ENCODE measurements at regions not wholly inside any gene's neighbourhood (a gene's known extent, or its start where the extent isn't known, plus 50 kb on each side); places are given as distances from the start of the nearest gene placed in this dataset.
"Not testable (repeated sequence)": the region's sequence is repeated elsewhere in the genome, so short reads cannot be mapped to it uniquely, and the experiment has no call there.

DNA sequence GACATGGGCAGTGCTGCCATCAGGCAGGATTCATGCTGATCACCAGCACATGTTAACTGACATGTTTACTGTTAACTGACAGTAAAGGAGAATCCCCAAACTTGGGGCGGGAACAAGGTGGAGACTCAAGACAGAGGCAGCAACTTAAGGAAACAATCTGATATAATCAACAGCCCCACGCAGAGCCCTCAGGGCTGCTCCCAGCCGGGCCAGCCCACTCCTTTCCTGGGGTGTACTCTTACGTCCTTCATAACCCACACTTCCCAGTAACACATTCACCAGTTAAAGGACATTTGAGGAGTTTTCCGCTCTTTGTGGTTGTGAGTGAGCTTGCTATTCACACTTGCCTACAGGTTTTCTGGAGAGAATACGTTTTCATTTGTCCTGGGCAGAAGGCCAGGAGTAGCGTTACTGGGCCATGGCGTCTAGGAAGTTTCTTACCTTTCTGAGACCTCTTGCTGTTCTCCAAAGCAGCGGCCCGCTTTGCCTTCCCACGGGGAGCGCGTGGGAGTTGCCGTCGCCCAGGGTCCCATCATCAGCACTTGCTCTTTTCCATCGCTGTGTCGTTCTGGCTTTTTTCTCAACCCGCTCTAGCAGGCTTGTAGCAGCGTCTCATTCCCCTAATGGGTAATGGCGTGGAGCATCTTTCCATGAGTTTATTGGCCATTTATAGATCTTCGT lies 56.4 kb downstream of the FOXF2 start:
- DNase-seq = no peak

DNA sequence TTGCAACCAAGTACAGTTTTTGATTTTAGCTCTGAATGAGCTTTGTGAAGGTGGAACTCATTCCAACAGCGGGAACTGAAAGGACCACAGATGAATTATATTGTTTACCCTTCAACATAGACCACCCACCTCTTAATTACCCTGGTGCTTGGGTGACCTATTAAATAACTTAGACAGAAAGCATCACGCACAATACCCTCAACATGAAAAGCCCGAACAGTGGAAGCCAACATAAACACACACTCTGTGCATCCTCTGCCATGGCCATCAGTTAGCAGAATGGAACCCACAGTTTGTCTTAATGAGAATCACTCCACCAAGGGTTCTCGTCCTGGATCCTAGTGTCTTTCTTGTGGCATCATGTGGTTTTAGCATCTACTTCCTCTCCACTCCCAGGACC lies 60.5 kb downstream of the FOXF2 start:
- no peak for DNase-seq

DNA sequence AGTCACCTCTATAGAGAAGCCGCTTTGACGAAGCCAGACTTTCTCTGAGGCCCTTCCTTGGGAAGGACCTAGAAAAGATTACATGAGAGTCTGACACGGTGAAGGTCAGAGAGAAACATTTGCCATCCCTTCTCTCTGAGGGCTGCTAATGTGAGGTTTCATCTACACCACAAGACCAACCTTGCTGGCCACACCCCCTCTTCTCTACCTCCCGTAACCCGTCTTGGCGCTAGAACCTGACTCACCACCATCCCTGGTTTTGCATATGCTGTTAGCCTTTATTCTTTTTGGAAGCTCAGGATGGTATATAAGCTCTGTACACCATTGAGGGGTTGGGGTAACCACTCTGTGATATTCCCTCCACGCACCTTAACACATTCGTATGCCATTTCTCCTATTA lies 63.6 kb downstream of the FOXF2 start:
- no peak for DNase-seq

DNA sequence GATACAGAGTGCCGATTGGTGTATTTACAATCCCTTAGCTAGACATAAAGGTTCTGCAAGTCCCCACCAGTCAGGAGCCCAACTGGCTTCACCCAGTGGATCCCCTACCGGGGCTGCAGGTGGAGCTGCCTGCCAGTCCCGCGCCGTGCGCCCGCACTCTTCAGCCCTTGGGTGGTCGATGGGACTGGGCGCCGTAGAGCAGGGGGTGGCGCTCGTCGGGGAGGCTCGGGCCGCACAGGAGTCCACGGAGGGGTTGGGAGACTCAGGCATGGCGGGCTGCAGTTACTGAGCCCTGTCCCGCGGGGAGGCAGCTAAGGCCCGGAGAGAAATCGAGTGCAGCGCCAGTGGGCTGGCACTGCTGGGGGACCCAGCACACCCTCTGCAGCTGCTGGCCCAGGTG lies 67.4 kb downstream of the FOXF2 start:
- not testable (repeated sequence) for DNase-seq

DNA sequence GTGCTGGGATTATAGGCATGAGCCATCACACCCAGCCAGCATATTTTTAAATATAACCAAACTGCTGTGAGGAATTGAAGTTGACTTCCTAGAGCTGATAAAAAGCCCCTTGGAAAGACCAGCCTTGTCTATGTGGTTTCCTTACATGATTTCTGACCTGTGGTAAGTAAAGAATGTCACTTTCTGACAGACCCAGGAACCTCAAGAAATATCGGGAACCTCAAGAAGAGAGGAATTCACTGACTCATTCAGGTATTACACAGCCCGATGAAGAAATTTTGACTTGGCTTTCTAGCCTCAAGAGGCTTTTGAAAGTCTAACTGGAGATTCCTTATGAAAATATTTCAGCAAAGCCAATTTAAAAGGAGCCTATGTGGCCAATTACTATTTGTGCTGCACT lies 71.8 kb downstream of the FOXF2 start:
- peak; percentile 94 for DNase-seq

DNA sequence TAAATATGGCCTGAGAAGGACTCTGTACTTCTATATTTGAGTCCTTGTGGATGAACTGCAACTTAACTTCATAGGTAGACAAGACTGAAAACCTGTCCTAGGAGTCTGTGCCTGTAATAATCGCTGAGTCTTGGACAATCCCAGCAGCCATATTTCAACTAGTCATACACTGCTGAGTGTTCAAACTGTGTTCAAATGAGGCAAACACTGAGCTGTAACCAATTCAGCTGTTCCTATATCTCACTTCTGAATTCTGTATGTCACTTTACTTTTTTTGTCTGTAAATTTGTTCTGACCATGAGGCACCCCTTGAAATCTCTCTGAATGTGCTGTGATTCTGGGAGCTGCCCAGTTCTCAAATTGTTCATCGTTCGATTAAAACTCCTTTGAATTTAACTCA lies 72.4 kb downstream of the FOXF2 start:
- DNase-seq = no peak

DNA sequence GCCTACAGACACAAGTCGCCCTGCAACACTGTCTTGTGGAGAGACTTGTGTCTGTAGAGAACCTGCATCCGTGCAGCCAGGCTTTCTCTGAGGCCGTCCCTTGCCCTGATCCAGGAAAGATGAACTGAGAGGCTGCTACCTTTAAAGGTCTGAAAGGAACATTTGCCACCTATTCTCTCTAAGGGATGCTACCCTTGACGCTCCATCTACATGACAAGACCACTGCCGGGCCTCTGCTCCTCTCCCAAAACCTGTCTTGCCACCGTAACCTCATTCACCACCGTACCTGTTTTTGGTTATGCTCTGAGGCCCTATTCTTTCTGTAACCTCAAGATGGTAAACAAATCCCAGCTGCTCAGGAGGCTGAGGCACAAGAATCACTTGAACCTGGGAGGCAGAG lies 73.9 kb downstream of the FOXF2 start:
- DNase-seq = no peak

DNA sequence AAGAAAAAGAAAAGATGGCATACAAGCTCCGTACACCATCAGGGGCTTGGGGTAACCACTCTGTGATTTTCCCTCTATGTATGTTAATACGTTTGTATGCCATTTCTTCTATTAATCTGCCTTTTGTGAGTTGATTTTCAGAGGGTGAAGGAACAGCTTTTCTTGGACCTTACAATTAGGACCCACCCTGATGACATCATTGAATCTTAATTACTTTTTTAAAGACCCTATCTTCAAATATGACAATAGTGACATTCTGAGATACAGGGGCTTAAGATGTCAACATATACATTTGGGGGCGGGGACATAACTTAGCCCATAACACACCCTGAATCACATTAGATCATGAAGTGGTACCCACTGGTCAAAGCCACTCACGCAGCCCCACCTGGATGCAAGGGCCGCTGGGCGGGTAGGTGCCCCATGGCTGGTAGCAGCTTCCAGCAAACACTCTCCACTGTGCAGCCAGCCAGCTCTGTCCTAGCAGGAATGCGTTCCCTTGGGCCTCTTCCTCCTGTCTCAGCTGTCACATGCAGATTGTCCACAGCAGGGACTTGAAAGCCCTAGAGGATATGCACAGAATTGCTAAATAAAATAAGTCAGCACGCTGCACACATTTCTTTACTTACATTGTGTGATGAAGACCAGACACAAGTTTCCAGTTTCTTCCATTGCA lies 74.5 kb downstream of the FOXF2 start:
- no peak for DNase-seq

DNA sequence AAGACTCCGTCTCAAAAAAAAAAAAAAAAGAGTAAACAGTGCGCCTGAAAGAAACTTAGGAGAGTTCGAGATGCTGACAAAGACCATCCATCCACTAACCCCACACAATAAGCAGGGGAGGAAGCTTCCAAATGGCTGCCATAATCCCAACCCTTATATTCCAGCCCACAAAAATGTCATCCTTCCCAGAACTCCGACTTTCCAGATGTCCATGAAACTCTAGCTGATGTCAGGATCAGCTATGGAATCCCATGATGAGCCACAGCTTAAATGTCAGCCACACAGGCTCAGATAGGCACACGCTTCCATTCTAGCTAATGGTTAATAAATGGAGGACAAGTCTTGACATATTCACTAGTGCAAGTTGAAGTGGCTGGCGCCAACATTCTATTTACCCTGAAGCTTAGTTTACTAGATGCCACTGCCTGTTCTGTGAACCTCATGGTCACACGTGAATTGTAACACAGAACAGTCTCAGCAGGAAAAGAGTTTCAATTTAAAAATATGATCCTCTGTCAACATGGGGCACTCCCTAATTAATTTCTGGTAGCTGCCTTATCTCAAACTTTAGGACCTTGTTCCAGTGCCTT lies 75.5 kb downstream of the FOXF2 start:
- peak; percentile 38 for DNase-seq

DNA sequence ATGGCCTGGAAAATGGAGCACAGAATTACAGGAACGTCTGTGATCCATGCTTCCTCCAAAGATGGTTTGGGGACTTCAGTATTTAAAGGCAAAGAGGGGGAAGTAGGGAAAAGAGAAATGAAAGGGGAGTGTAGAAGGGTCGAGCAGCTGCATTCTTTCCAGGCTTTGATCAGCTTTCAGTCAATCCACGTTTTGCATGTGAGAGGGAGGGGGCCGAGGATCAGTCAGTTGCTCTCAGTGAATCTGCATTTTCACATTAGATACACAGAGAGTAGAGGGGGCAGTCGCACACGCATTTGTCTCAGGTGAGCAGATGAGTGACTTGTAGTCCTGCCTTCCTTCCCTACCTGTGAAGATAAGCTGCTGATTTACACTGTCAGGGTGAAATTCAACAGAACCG lies 78.8 kb downstream of the FOXF2 start:
- no peak for DNase-seq

DNA sequence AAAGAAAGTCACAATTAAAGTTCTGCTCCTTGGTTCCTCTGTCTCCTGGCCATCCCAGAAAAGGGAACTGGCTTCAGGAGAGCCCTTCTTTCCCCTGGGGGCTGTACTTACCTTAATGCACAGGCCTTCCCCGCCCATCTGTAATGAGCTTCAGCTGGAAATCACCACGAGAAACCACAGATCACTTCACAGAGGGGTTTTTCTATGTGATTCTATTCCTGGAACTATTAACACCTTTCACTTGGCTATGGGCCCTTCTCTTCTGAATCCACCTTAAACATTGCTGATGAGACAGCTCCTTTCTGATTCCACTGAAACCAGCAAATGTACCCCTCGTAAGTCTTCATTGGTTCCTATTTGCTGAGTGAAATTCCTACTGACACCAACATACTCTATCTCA lies 80.7 kb downstream of the FOXF2 start:
- no peak for DNase-seq

DNA sequence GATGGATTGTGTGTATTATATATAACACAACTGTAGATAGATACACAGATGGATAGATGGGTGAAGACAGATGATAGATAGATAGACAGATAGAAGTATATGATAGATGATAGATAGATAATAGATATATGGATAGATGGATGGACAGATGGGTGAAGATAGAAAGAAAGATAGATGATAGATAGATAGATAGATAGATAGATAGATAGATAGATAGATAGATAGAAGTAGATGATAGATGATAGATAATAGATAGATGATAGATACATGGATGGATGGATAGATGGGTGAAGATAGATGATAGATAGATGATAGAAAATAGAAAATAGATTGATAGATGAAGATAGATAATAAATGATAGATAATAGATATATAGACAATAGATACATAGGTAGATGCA lies 83.3 kb downstream of the FOXF2 start:
- DNase-seq = no peak

DNA sequence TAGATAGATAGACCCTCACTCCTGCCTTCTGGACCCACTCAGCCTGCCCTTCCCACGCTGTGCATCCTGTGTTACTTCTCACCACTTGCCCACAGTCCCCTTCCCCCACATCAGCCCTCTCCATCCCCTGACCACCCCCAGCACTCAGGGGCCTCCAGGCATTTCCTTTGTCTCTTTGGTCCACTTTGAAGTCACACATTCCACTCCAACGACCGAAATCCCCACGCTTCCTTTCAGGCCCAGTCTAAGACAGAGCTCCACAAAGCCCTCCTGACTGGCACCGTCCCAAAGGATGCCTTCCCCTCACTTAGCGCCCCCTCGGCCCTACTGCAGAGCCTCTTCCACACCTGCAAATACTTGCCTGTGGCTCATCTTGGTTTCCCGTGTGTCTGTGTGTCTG lies 83.8 kb downstream of the FOXF2 start:
- DNase-seq = peak; percentile 25

DNA sequence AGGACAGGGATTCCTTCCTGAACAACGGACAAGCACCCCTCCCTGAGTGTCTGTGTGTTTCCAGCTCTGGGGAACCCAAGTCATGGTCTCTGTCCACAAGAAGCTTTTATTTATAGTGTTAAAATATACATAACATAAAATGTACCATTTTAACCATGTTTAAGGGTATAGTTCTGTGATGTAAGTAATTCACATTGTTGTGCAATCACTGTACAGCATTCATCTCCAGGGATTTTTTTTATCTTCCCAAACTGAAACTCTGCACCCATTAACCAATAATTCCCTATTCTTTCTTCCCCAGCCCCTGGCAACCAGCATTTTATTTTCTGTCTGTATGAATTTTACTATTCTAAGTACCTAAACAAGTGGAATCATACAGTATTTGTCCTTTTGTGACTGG lies 84.2 kb downstream of the FOXF2 start:
- DNase-seq = no peak

DNA sequence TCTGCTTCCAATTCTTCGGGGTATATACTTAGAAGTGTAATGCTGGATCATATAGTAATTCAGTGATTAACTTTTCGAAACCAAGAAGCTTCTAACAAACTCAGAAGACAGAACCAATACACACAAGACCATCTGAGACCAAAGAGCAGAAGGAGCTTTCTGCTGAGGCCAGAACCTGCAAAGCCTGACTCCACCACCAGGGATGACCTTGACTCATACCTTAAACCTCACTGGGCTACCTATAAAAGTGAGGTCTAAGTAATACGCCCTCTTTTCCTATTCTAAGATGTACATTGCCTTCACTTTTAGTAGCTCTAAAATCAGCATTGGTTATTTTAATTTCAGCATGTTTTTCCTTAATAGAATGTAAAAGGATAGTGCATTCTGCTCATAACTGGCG lies 84.8 kb downstream of the FOXF2 start:
- DNase-seq = no peak

DNA sequence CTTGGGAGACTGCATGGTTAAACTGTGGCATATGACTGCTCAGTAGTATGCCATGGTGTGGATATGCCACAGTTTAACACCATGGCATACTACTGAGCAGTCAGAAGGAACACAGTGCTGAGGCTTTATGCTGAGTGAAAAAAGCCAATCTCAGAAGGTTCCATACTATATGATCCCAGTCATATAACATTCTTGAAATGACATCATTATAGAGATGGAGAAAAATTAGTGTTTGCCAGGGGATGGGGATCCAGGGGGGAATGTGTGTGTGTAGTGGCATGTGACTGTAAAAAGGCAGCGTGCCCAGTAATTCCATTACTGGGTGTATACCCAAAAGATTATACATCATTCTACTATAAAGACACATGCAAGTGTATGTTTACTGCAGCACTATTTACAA lies 85.8 kb downstream of the FOXF2 start:
- DNase-seq = peak; percentile 24

DNA sequence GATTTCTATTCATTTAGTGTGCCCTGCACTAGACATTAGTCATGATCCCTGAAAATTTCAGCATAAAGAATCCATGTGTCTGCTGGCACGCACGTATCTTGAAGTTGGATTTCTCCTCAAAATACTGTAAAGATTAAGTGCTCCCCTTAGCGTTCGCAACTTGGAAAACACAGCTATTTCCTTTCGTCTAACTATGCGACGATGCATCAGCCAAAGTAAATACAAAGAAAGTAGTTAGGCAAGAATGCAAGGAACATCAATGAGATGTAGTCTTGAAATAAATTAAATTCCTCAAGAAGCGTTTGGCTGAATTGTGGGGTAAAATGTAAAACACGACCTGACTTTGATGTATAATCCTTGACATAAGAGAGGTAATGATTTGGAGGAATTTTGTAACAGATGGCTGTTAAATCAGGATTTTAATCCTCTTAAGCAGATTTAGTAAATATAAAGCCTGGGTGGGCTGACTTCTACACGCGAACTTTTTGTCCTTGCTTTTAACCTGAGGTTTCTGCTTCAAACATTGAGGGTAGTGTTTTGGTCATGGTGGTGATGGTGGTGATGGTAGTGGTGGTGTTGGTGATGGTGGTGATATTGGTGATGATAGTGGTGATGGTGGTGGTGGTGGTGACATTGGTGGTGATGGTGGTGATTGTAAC lies 88.2 kb downstream of the FOXF2 start:
- DNase-seq = peak; percentile 90

DNA sequence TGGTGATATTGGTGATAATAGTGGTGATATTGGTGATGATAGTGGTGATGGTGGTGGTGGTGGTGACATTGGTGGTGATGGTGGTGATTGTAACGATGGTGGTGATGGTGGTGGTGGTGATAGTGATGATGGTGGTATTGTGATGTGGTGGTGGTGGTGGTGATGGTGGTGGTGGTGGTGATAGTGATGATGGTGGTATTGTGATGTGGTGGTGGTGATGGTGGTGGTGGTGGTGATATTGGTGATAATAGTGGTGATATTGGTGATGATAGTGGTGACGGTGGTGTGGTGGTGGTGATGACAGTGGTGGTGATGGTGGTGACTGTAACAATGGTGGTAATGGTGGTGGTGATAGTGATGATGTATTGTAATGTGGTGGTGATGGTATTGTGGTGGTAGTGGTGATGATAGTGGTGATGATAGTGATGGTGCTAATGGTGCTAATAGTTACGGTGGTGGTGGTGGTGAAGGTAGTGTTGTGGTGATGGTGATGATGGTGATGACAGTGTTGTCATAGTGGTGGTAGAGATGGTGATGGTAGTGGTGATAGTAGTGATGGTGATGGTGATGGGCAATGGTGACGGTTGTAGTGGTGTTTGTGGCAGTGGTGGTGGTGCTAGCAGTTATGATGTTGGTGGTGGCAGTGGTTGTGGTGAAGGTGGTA lies 88.9 kb downstream of the FOXF2 start:
- DNase-seq = not testable (repeated sequence)

DNA sequence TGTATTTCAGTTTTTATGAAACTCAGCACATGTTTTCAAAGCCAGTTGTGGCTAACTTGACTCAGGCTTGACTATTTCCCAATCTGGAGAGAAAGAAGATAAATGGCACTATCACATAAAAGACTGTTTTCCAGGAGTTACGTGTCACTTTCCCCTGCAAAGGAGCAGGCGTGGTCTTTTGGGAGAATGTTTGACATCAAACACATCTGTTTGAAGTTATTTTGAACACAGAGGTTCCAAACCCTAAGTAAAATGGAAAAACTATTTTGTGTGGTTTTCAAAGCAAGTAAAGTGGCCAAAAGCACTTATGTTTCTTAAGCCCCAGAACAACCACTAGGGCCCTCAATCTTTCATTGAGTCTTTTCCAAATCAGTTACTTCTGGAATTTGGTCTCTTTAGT lies 89.7 kb downstream of the FOXF2 start:
- peak; percentile 97 for DNase-seq

DNA sequence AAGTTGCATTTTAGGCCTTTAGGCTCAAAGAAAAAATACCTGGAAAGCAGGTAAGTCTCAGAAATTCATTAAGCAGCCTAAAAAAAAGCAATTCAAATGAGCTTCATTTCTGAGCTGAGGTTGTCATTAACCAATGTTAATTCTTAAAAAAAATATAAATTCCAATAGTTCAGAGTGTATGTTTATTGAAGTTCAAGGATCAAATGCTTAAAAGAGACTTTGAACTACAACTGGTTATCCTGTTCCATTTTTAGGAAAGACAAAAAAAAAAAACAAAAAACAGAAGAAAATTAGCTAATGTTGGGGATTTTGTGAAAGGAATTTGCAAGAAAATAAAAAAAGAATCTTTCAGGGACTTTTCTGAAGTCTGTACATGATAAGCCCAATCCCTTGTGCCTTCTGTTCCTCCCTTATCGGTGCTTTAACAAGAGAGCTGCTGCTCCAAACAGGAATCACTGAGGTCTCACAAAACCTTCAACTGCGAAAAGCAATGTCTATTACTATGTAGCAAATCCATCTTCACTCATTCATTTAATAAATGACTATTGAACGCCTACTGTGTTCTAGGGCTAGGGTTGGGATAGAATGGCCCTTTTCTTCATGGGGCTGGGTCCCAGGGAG lies 90.3 kb downstream of the FOXF2 start:
- DNase-seq = no peak

DNA sequence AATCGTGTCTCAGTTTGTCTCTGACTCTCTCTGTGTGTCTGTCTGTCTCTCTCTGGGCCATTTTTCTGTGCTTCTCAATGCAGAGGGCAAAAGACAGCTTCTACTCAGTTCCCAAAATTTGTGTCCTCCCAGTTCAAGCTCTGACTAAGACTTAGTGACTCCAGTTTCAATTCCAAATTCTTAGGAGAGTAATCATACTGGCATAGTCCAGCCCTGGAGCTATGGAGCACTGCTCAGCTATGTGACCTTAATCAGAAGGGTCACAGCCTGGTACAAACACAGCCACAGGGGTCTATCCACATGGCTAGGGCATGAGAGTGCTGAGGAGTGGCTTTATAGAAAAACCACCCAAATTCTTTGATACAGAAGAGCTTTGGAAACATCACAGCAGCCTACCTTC lies 91.9 kb downstream of the FOXF2 start:
- peak; percentile 75 for DNase-seq

DNA sequence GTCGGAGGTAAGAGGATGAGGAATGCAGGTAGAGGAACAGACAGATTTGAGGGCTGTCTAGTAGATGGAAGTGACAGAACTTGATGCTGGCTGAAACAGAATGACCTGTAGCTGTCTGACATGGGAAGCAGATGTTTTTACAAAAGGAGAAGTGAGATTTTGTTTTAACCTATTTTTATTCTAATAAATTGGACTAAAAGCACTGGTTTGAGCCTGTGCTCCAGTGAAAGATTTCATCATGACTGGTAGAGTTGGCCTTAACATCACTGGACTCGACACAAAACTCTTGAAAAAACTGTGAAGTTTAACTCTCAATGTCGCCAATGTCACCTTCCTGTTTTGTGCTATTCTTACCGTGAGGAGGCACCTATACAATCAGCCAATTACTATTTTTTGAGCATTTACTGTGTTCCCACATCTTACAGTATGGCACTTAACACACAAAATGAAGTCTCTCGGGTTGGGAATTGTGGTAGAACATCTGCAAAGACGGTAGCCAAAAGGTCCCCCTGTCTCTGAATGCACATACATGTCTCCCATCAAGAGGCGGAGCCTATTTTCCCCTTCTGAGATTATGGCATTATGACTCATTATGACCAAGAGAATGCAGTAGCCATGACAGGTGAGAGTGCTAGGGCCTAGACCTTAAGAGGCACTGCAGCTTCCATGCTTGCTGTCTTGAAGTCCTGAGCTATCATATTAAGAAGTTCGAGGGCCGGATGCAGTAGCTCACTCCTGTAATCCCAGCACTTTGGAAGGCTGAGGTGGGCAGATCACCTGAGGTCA lies 93.2 kb downstream of the FOXF2 start:
- no peak for DNase-seq

All from fibroblast of upper back skin (primary cell).